Renal pelvis (tissue), 1 donor: ENCODE measurements at regions not wholly inside any gene's neighbourhood (a gene's known extent, or its start where the extent isn't known, plus 50 kb on each side); places are given as distances from the start of the nearest gene placed in this dataset.
A peak's percentile ranks its signal among the peaks of the same experiment; 100 is the strongest.
"Not testable (repeated sequence)": the region's sequence is repeated elsewhere in the genome, so short reads cannot be mapped to it uniquely, and the experiment has no call there.

ENCODE experiments used
- DNase-seq: peaks from one replicate; pipeline ENCODE4 v3.0.0-alpha.2; 2013

DNA sequence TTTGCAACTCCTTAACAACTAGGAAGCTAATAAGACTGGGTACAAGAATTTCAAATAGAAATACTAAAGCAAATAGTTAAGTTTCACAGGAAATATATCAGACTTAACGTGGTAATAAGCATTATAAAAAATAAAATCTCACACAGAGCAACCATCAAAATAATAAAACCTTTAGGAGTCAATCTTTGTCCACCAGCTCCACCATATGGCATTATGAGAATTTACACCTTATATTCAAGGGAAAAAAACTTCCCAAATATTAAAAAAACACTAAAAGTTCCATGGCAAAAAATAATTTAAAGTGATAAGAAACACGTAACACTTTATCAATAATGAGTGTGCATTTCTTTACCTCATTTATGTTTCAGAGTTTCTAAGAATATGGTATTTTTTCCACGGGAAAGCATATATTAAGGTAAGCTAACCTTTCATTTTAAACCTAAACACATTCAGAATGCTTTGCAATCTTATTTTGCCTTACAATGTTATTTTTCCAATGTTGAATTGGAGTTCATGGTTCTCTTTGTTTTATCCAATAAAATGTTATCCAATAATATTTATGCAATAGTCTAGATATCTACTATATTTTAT is 423.2 kb upstream of the SGCG start:
- peak; percentile 12 for DNase-seq

DNA sequence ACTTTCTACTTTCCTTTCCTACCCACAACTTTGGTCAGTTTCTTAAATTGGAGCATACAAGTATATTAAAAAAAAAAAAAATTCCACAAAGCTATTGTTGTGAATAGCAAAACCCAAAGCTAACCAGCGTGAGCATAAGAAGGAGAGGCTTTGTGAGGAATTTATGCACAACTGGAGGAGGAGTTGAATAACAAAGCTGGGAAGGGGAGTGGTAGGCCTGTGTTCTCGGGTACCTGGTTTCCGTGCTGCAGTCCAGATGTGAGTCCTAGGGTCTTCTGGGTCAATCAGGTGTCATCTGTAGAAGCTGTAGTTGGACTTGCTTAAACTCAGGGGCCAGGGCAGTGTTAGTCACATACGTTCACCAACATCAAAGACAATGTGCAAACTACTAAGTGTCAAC is 422.5 kb upstream of the SGCG start:
- no peak for DNase-seq

DNA sequence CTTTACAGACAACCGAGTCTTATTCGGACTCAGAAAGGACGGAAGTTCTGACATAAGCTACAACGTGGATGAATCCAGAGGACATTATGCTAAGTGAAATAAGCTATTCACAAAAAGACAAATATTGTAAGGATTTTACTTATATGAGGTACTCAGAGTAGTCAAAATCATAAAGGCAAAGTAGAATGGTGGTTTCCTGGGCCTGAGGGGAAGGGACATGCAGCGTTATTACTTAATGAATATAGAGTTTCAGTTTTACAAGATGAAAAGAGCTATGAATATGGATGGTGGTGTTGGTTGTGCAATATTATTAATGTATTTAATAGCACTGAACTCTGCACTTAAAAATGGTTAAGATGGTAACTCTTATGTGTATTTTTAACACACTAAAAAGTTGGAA is 419.1 kb upstream of the SGCG start:
- no peak for DNase-seq

DNA sequence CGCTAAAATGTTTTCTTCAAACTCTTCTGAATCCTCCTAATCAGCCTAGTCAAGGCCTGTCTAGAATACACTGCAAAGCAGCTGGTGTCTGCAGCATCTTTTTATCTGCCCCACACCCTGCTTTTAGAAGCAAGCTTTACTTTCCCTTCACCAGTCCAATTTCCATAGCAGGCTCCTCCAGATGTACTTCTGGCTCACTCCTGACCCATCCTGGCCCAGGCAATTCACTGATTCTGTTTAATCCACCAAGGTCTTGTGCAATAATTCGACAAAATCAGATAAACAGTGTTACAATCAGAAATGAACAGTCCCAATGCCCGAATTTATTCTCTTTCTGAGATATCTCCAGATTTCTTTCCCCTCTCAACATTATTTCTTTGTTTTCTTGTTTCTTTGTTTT is 415.2 kb upstream of the SGCG start:
- DNase-seq = no peak

DNA sequence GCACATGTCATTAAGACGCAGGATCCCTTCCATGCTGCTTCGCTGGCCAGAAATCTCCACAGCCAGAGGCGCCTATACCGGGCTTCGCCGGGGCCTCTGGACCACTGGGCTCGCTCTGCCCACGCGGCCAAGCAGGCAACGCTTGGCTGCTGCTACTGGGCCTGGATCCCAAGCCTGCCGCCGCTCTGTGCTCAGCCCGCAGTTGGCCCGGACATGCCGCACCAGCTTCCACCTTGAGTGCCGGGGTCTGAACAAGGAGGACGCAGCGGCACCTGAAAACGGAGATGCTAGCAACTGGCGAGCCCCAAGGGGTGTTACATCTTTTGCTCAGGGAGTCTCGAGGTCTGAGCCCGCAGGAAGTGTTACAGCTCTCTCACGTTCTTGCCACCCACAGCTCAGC is 409.9 kb upstream of the SGCG start:
- DNase-seq = no peak

DNA sequence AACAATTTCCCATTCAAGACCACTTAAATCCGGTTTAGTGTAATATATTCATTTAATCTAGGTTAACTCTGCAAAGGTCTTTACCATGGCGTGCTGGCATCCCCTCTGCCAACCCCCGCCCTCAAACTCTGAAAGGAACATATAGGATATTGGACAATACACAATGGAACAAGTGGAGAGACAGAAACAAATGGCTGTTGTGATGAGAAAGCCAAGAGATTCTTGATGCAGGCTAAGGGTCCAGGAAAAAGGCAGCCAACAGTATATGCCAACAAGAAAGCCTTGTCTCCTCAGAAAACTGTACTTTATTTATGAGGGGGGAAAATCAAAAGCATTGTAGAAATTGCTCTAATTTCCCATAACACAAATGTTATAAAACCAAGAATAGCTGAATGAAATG is 407.3 kb upstream of the SGCG start:
- no peak for DNase-seq

DNA sequence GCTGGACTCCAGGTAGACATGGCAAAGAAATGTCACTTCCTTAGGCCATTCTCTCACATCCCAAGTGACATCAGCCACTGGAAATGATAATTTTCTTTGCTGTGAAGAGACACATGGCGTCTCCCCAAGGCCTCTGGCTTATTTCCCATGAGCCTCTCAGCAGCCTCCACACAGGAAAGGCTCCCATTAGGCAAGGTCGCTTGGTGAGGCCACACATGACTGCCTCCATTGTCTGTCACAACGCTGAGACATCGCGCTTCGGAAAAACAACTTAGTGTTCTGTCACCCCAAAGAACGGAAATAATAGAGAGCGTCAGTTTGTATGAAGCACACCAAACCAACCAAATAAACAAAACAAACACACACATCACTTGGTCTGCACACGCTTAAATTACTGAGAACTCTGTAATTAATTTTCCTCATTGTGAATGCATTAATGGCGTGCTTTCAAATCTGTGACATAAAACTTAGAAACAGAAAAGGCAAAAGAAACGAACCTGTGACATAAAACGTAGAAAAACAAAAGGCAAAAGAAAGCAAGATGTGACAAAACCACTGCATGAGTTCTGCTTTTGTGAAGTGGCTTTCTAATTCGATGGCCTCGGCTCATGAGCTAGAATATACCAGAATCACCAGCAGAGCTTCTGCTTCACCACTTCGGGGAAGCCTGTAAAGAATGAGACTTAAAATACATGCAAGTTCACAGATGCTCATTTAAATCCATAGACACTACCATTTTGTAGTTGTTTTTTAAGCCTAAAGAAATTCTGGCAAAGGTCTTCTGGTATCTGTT is 404.2 kb upstream of the SGCG start:
- DNase-seq = no peak

DNA sequence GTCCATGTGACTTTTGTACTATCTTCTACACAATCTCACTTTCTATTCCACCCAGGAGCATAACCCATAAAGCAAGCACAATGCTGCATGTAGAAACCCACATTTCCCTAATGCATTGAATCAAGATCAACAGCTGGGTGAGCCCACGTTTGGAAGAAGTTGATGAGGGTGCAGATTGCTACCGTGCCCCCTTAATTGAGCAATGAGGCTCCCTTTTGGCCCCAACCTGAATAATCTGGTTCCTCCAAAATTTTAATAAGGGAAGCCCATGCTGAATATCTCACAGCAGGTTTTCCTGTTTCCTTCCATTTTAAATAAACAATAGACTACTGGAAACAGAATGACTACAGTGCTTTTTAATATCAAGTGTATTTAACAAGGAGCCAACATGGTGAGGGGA is 403.6 kb upstream of the SGCG start:
- no peak for DNase-seq

DNA sequence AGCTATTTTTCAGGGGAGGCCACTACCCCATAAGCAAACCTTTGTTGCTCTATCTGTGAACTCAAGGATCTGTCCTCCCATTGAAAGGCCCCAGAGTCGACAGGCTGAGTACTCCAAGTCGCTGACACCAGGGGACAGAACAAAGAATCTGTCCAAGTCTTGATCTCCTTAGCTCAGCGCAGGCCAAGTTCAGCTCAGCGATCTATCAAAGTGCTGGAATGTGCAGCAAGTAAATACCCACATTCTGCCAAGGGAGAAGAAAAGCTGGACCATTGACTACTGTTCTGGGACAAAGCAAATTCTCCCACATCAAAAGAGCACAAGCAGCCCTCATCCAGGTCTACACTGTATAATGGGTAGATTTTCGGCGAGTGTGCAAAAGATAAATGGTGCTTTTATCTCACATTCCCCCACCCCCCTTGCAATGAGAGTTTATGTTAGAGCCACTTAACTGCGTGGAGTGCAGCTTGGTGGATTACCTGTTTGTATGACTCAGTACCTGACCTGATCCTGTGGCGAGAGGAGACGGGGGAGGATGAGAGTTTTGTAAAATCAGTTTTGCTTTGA is 391.7 kb upstream of the SGCG start:
- DNase-seq = no peak

DNA sequence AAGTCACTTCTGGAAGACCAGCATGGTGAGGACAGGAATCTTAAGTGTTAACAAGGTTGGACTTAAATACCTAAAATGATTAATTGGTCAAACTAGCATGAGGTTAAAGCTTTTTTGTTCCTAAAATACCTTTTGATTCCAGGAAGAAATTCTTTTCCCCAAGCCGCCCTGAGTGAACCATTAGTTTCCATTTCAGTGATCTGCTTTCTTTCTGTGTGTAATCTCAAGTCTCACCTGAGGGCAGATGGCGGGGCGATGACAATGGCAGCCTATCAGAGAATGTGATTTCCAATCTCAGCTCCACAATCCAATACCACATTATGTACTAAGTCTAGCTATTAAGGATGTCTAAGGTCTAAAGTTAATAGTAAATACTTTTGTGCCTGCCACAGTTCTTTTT is 390.9 kb upstream of the SGCG start:
- no peak for DNase-seq

DNA sequence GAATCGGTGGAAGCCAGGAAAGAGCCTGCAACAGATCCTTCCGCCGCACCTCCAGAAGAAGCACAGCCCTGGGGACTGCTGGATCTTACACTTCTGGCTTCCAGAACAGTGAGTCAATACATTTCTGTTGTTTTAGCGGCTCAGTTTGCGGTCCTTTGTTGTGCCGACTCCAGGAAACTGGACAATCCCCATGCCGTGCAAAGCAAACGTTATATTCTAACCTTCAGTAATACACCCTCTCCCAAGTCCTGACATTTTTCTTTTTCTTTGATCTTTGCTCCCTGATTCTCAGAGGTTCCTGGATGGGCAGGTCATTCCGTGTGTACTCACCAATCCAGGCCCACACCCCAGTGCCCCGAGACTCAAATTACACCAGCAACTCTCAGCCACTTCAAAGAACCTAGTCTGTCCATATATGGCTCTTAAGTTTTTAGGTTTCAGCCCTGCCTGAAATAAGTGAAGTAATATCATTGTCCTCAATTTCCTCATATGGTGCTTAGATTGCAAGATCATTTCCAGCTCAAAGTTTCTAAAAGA is 387.1 kb upstream of the SGCG start:
- no peak for DNase-seq

DNA sequence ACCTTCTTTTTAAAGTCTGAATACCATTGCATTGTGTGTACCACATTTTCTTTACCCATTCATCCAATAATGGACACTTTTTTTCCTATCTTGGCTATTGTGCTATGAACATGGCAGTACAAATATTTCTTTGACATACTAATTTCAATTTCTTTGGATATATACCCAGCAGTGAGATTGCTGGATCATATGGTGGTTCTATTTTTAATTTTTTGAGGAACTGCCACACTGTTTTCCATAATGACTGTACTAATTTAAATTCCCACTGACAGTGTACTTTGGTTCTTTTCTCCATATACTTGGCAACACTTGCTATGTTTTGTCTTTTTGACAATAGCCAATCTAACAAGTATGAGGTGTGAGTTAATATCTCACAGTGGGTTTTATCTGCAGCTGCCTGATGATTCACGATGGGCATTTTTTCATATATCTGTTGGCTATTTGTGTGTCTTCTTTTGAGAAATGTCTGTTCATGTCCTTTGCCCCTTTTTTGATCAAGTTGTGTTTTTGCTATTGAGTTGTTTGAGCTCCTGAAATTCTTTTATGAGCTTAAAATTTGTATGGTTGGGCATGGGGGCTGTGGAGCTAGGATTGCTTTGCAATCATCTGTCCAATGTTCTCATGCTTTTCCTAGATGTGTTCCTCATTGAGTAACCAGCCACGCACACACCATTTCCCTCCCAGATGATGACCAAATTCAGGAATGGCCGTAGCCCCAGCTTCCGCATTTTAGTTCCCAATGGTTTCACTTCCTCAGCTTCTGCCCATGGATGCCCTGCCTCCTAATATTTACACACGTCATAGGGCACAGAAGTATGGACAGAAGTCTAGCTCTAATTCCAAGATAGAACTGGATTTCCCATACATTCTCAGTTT is 380.0 kb upstream of the SGCG start:
- DNase-seq = no peak

DNA sequence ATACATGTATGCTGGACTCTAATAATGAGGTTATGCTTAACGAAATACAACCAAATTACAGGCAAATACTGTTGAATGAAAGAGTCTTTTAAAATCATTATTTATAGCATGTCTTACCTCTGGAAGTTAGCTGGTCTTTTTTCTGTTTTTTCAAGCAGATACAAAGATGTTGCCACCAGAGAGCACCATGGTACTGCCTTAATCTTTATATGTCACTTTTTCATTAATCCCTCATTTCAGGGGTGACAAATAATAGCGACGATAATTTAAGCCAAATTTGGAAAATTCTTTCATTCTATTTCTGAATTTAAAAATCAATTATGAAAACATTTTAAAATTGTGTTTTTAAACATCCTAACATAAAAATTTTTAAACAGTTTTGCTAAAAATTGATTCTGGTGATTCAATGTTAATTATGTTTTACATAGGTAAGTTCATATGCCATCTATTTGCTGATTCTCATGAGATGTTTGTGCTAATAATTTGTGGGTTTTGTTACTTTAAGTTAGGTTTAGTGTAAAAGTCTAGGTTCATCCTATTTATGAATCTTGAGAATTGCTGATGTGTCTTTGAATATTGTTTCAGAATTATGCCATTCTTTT is 379.3 kb upstream of the SGCG start:
- peak; percentile 27 for DNase-seq

DNA sequence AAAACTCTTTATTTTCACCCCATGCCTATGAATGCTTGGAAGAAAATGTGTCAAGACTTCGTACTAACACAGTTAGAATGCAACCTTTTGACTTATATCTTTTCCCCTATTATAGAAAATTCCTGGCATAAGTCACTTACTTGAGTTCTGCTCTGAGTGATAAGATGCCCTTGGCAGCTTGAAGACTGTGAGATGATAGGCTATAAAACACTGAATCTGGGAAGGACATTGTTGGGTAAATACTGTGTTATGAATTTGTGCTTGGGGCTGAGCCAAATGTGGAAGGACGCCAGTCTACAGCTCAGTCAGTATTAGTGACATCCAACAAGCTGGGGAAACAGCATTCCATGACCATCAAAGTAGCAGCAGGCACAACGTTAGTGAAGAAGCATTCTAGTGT is 368.0 kb upstream of the SGCG start:
- no peak for DNase-seq

DNA sequence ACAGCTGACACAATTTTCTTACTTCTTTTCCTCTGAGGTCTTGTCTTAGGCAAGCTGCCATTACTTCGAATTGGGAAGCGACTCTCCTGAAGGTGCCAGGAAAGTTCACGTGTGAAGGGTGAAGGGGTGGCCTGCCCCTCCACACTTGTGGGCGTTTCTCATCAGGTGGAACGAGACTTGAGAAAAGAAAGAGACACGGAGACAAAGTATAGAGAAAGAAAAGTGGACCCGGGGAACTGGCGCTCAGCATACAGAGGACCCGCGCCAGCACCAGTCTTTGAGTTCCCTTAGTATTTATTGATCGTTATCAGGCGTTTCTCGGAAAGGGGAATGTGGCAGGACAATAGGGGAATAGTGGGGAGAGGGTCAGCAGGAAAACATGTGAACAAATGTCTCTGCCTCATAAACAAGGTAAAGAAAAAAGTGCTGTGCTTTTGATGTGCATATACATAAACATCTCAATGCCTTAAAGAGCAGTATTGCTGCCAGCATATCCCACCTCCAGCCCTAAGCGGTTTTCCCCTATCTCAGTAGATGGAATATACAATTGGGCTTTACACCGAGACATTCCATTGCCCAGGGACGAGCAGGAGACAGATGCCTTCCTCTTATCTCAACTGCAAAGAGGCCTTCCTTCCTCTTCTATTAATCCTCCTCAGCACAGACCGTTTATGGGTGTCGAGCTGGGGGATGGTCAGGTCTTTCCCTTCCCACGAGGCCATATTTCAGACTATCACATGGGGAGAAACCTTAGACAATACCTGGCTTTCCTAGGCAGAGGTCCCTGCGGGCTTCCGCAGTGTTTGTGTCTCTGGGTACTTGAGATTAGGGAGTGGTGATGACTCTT is 367.0 kb upstream of the SGCG start:
- not testable (repeated sequence) for DNase-seq

DNA sequence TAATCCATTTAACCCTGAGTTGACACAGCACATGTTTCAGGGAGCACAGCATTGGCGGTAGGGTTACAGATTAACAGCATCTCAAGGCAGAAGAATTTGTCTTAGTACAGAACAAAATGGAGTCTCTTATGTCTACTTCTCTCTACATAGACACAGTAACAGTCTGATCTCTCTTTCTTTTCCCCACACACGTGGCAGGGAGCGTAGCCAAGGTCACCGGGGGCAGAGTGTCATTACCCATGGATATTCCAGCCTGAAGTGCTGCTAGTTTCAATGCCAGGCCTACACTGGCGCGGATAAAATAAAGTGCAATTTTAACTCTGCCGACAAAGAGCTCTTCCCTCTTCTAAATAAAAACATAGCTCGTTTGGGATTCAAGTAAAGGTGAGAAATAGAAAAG is 366.3 kb upstream of the SGCG start:
- not testable (repeated sequence) for DNase-seq

DNA sequence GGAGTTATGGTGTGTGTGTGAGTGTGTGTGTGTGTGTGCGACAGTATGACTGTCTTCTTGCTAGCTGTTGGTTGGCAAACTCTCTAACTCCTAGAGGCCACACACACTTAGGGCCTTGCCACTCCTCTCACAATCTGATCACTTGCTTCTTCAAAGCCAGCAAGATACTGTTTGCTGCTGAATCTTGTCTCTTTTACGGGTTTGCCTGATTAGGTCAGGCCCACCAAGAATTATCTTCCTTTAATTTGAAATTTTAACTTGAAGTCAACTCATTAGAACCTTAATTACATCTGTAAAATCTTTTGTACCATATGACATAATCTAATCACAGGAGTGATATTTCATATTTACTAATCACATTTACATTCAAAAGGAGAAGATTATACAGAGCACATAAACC is 359.2 kb upstream of the SGCG start:
- DNase-seq = no peak

DNA sequence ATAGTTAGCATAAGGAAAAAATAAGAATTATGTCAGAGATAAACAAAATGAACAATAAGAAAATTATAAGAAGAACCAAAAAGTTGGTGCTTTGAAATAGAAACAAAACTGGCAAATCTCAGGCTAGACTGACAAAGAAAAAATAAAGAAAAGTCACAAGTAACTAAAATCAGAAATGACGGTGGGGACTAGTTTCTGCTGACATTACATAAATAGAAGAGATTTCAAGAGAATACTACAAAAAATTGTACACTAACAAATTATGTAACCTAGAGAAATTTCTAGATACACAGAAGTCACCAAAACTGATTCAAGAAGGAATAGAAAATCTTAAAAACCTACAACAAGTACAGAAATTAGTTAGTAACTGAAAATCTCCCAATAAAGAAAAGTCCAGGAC is 355.6 kb upstream of the SGCG start:
- DNase-seq = no peak

DNA sequence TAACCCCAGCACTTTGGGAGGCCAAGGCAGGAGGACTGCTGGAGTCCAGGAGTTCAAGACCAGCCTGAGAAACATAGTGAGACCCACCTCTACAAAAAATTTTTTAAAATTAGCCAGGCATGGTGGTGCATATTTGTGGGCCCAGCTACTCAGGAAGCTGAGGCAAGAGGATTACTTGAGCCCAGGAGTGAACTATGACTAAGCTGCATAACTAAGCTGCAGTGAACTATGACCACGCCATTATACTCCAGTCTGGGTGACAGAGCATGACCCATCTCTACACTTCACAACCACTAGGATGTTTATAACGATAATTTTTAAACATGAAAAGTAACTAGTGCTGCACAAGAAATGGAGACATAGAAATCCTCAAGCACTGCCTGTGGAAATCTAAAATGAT is 352.7 kb upstream of the SGCG start:
- peak; percentile 31 for DNase-seq

DNA sequence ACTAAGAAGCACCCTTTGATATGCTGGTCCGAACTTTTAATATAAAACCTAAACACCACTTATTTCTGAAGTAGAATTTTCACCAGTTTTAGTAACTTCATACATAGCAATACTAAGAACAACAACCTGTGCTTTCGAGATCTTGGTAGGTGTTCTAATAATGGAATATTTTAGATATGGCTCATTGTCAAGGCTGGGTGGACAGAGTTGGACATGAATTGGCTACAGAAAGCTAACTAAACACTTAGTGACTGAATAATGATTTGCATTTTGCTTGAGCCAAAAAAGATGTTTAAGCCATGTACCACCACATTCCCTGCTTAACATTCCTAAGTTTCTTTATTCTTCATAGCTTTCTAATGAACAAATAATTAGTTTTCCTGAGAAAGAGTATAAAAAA is 344.3 kb upstream of the SGCG start:
- DNase-seq = no peak
